H9 (cell line): ENCODE measurements at regions not wholly inside any gene's neighbourhood (a gene's known extent, or its start where the extent isn't known, plus 50 kb on each side); places are given as distances from the start of the nearest gene placed in this dataset.

Experiments
- DNase-seq: peaks from one replicate; pipeline ENCODE4 v3.0.0-alpha.2; 2017
- H2AFZ ChIP-seq: one replicate; pipeline ENCODE4 v1.6.1; 2013; ENCODE audit warnings: mild to moderate bottlenecking, low read length, control low read depth, moderate library complexity
- H2AK5ac ChIP-seq: 2 replicates; pipeline ENCODE4 v1.6.1; 2013; ENCODE audit warnings: low read length, control low read depth, mixed read lengths; ENCODE audit not compliant: insufficient read length
- H2BK120ac ChIP-seq: one replicate; pipeline ENCODE4 v1.6.1; 2013; ENCODE audit warnings: low read depth, mild to moderate bottlenecking, low read length, control low read depth, inconsistent platforms; ENCODE audit not compliant: poor library complexity, severe bottlenecking
- H2BK12ac ChIP-seq: 2 replicates; pipeline ENCODE4 v1.6.1; 2013; ENCODE audit warnings: low read length, control low read depth, mixed read lengths, low read depth; ENCODE audit not compliant: insufficient read length
- H2BK15ac ChIP-seq: 2 replicates; pipeline ENCODE4 v1.6.1; 2013; ENCODE audit warnings: low read depth, low read length, control low read depth
- H2BK20ac ChIP-seq: one replicate; pipeline ENCODE4 v1.6.1; 2013; ENCODE audit warnings: low read depth, mild to moderate bottlenecking, low read length, control low read depth, inconsistent platforms; ENCODE audit not compliant: poor library complexity, severe bottlenecking
- H2BK5ac ChIP-seq: 2 replicates; pipeline ENCODE4 v1.6.1; 2013; ENCODE audit warnings: low read length, control low read depth, mixed read lengths; ENCODE audit not compliant: insufficient read length
- H3K14ac ChIP-seq: 2 replicates; pipeline ENCODE4 v1.6.1; 2013; ENCODE audit warnings: low read length, control low read depth; ENCODE audit not compliant: insufficient read depth
- H3K18ac ChIP-seq: 2 replicates; pipeline ENCODE4 v1.6.1; 2013; ENCODE audit warnings: low read depth, mild to moderate bottlenecking, mixed read lengths, low read length, control low read depth; ENCODE audit not compliant: insufficient read length
- H3K23ac ChIP-seq: 2 replicates; pipeline ENCODE4 v1.6.1; 2013; ENCODE audit warnings: low read length, control low read depth, mixed read lengths, low read depth; ENCODE audit not compliant: insufficient read length
- H3K23me2 ChIP-seq: 2 replicates; pipeline ENCODE4 v1.6.1; 2013; ENCODE audit warnings: low read depth, mild to moderate bottlenecking, mixed read lengths, low read length, control low read depth; ENCODE audit not compliant: insufficient read length, poor library complexity, severe bottlenecking
- H3K27ac ChIP-seq: 2 replicates; pipeline ENCODE4 v1.5.1; 2013; ENCODE audit warnings: low read length, control low read depth, mixed read lengths, low read depth; ENCODE audit not compliant: insufficient read length
- H3K27me3 ChIP-seq: 2 replicates; pipeline ENCODE4 v1.6.1; 2013; ENCODE audit warnings: low read length, control low read depth, inconsistent platforms; ENCODE audit not compliant: insufficient read depth
- H3K4ac ChIP-seq: 2 replicates; pipeline ENCODE4 v1.6.1; 2013; ENCODE audit warnings: low read depth, mild to moderate bottlenecking, control low read depth, inconsistent platforms, low read length, moderate library complexity
- H3K4me1 ChIP-seq: 2 replicates; pipeline ENCODE4 v1.6.1; 2013; ENCODE audit warnings: low read length, control low read depth, inconsistent platforms; ENCODE audit not compliant: insufficient read depth
- H3K4me2 ChIP-seq: 2 replicates; pipeline ENCODE4 v1.6.1; 2013; ENCODE audit warnings: low read length, control low read depth, mixed read lengths; ENCODE audit not compliant: insufficient read length, insufficient read depth
- H3K56ac ChIP-seq: 2 replicates; pipeline ENCODE4 v1.6.1; 2013; ENCODE audit warnings: low read depth, mild to moderate bottlenecking, mixed read lengths, low read length, control low read depth; ENCODE audit not compliant: insufficient read length
- H3K79me1 ChIP-seq: 2 replicates; pipeline ENCODE4 v1.6.1; 2013; ENCODE audit warnings: low read depth, mild to moderate bottlenecking, moderate library complexity, low read length, control low read depth, inconsistent platforms; ENCODE audit not compliant: insufficient read depth, poor library complexity, severe bottlenecking
- H3K79me2 ChIP-seq: 2 replicates; pipeline ENCODE4 v1.6.1; 2013; ENCODE audit warnings: low read length, control low read depth, inconsistent platforms; ENCODE audit not compliant: insufficient read depth
- H3K9ac ChIP-seq: 2 replicates; pipeline ENCODE4 v1.6.1; 2013; ENCODE audit warnings: low read length, control low read depth, mixed read lengths; ENCODE audit not compliant: insufficient read length; ENCODE audit errors: extremely low read depth
- H3K9me3 ChIP-seq: one replicate; pipeline ENCODE4 v1.6.1; 2013; ENCODE audit warnings: low read depth, low read length, inconsistent platforms; ENCODE audit not compliant: control insufficient read depth
- H3T11ph ChIP-seq: one replicate; pipeline ENCODE4 v1.6.1; 2013; ENCODE audit warnings: mild to moderate bottlenecking, low read length, control low read depth, inconsistent platforms
- H4K20me1 ChIP-seq: one replicate; pipeline ENCODE4 v1.6.1; 2013; ENCODE audit not compliant: control insufficient read depth, insufficient read length, insufficient read depth
- H4K5ac ChIP-seq: 2 replicates; pipeline ENCODE4 v1.6.1; 2013; ENCODE audit warnings: low read depth, mild to moderate bottlenecking, mixed read lengths, low read length, control low read depth; ENCODE audit not compliant: insufficient read length
- H4K8ac ChIP-seq: replicated peaks from 2 replicates; pipeline ENCODE4 v1.6.1; 2013; ENCODE audit warnings: low read length, control low read depth, mixed read lengths, low read depth; ENCODE audit not compliant: insufficient read length
- H4K91ac ChIP-seq: 2 replicates; pipeline ENCODE4 v1.6.1; 2013; ENCODE audit warnings: low read depth, mild to moderate bottlenecking, moderate library complexity, mixed read lengths, low read length, control low read depth; ENCODE audit not compliant: insufficient read length
- H3K27ac Mint-ChIP-seq, 3 experiments: 2 replicates in 2 of 3; 3 replicates in 1 of 3; pipeline ENCODE4 v1.8.0; 2020 to 2021; ENCODE audit warnings: mixed read lengths in 3 of 3, mild to moderate bottlenecking in 1 of 3, moderate library complexity in 1 of 3
- H3K27me3 Mint-ChIP-seq: 2 replicates; pipeline ENCODE4 v1.8.0; 2021; ENCODE audit warnings: low read depth, mild to moderate bottlenecking, moderate library complexity, mixed read lengths
- H3K36me3 Mint-ChIP-seq, 3 experiments: 2 replicates in 2 of 3; 3 replicates in 1 of 3; pipeline ENCODE4 v1.8.0; 2020 to 2021; ENCODE audit warnings: low read depth in 3 of 3, mixed read lengths in 3 of 3; ENCODE audit not compliant: insufficient read depth in 1 of 3
- H3K4me1 Mint-ChIP-seq, 2 experiments: 2 replicates each; pipeline ENCODE4 v1.8.0; 2020; ENCODE audit warnings: mixed read lengths in 2 of 2
- H3K4me3 Mint-ChIP-seq, 2 experiments: 2 replicates in 1 of 2; 3 replicates in 1 of 2; pipeline ENCODE4 v1.8.0; 2020 to 2021; ENCODE audit warnings: mild to moderate bottlenecking in 2 of 2, mixed read lengths in 2 of 2, moderate library complexity in 1 of 2
- H3K9me3 Mint-ChIP-seq, 2 experiments: 2 replicates in 1 of 2; 3 replicates in 1 of 2; pipeline ENCODE4 v1.8.0; 2020; ENCODE audit warnings: mild to moderate bottlenecking in 2 of 2, mixed read lengths in 2 of 2, moderate library complexity in 1 of 2
- CTCF ChIP-seq: fragments of 200-600 bp; sonication (generic); conservative IDR thresholded peaks from 3 replicates; pipeline ENCODE4 v1.8.0; 2021; ENCODE audit warnings: antibody characterized with exemption, mild to moderate bottlenecking
- WGBS: extraction: QIAGEN DNeasy Blood & Tissue Kit; methylation state at CpG from one replicate; pipeline ENCODE4 v1.1.7; 2013; ENCODE audit warnings: missing lambda C conversion rate, low lambda C conversion rate, mixed read lengths; ENCODE audit not compliant: insufficient read length; ENCODE audit errors: extremely low coverage; 5-methylcytosine and 5-hydroxymethylcytosine counted together

- Mint-ChIP-seq H3K27ac (no peak overlapping the region), H3K9me3 (peaks cover 0 to 1% of the 10 kb centered on the region in 2 experiments; a peak in 1 of 5 replicates), H3K36me3 (no peaks in the 10 kb centered on the region), H3K27me3 (no peaks in the 10 kb centered on the region), H3K4me3 (no peak overlapping the region), H3K4me1 (peaks cover 0 to 4% of the 10 kb centered on the region in 2 experiments; a peak in 2 of 4 replicates)
- Histone ChIP-seq H4K20me1 (no peaks in the 10 kb centered on the region), H2AK5ac (no peak overlapping the region), H2BK5ac (no peak overlapping the region), H3K79me1 (no peaks in the 10 kb centered on the region), H2BK15ac (no peak overlapping the region), H3K18ac (no peak overlapping the region), H4K5ac (no peak overlapping the region), H3K79me2 (no peaks in the 10 kb centered on the region; the same call in 1 of the 2 replicates), H3K27me3 (no peaks in the 10 kb centered on the region), H2BK20ac (no peak overlapping the region), H4K91ac (no peak overlapping the region), H4K8ac (peak overlapping the region; percentile 28), H3K14ac (no peak overlapping the region), H2AFZ (no peak overlapping the region), H3K4ac (no peak overlapping the region), H2BK120ac (no peak overlapping the region), H3K9ac (no peak overlapping the region), H3K9me3 (no peaks in the 10 kb centered on the region), H3K4me1 (no peaks in the 10 kb centered on the region), H2BK12ac (no peak overlapping the region), H3K27ac (no peak overlapping the region), H3K23me2 (no peaks in the 10 kb centered on the region), H3K23ac (no peak overlapping the region), H3K4me2 (no peak overlapping the region), H3K56ac (no peak overlapping the region), H3T11ph (no peak overlapping the region)
- no peak for TF ChIP-seq CTCF
- WGBS: no CpG with 5 or more reads among the region's 9 CpGs
- DNase-seq: no peak
These were observed 511.3 kb downstream of the EDEM1 start for GRCh38 chr3:5698851-5699250.
